K562 (cell line): ENCODE measurements at regions not wholly inside any gene's neighbourhood (a gene's known extent, or its start where the extent isn't known, plus 50 kb on each side); places are given as distances from the start of the nearest gene placed in this dataset.

ENCODE experiments used
- ATAC-seq: fragments of 200-7000 bp; cut with Tn5 transposase; 3 replicates; pipeline ENCODE4 v1.9.1; 2020; ENCODE audit warnings: moderate library complexity
- BruUV-seq: library from RNA; stranded (reverse); fragments of 400-500 nt; replicated peaks from 2 replicates; lab custom pipeline; 2021; lab: Mats Ljungman, UMichigan
- CTCF ChIA-PET: fragments of 300-600 bp; formaldehyde crosslinking; extraction: SDS; loops from one replicate; lab custom pipeline; 2021; ENCODE audit warnings: low intra/inter-chr PET ratio; lab: Yijun Ruan, JAX
- POLR2A ChIA-PET: fragments of 300-600, 350-650 bp; sonication (Branson Sonifier 250); formaldehyde crosslinking; extraction: SDS; loops from one replicate; lab custom pipeline; 2021; ENCODE audit warnings: antibody characterized with exemption, inconsistent platforms; lab: Yijun Ruan, JAX
- DNase-seq, 4 experiments: peaks; one replicate each; pipeline versions ENCODE4 v3.0.0 to v3.0.0-alpha.2; 2011 to 2018; ENCODE audit warnings: low spot score in 3 of 4, mixed read lengths in 3 of 4; ENCODE audit errors: extremely low read depth in 1 of 4
- FAIRE-seq: peaks from 2 replicates; lab custom pipeline; 2011; peaks lifted over from hg19 to GRCh38; lab: Jason Lieb, UNC
- H2AFZ ChIP-seq: 2 replicates; pipeline ENCODE4 v1.6.0; 2011; ENCODE audit warnings: low read depth, low read length, control low read depth, inconsistent platforms
- H3K27ac ChIP-seq: fragments of 200-600 bp; 3 replicates; pipeline ENCODE4 v1.8.0; 2011; ENCODE audit warnings: low read depth, mild to moderate bottlenecking, control low read depth, inconsistent platforms, low read length, moderate library complexity, mixed read lengths; ENCODE audit errors: extremely low read depth
- H3K27me3 ChIP-seq, 2 experiments: fragments of 300-600 bp in 1 of 2; 2 replicates in 1 of 2; 3 replicates in 1 of 2; pipeline versions ENCODE4 v1.6.0 to v1.8.0; 2011; ENCODE audit warnings: inconsistent platforms in 2 of 2, low read length in 2 of 2, mild to moderate bottlenecking in 1 of 2, mixed read lengths in 1 of 2, moderate library complexity in 1 of 2; ENCODE audit not compliant: control insufficient read depth in 2 of 2, insufficient read depth in 2 of 2
- H3K36me3 ChIP-seq: fragments of 300-600 bp; 3 replicates; pipeline ENCODE4 v1.8.0; 2011; ENCODE audit warnings: mild to moderate bottlenecking, low read length, inconsistent platforms; ENCODE audit not compliant: control insufficient read depth, insufficient read depth
- H3K4me1 ChIP-seq, 2 experiments: fragments of 200-600 bp in 1 of 2; replicated peaks in 1 of 2; 2 replicates in 1 of 2; 3 replicates in 1 of 2; pipeline versions ENCODE4 v1.5.1 to v1.8.0; 2011; ENCODE audit warnings: inconsistent platforms in 2 of 2, low read length in 2 of 2, mild to moderate bottlenecking in 1 of 2, mixed read lengths in 1 of 2, moderate library complexity in 1 of 2; ENCODE audit not compliant: control insufficient read depth in 2 of 2, insufficient read depth in 2 of 2
- H3K4me2 ChIP-seq: 2 replicates; pipeline ENCODE4 v1.6.1; 2011; ENCODE audit warnings: low read length, control low read depth, inconsistent platforms, mixed read lengths; ENCODE audit not compliant: insufficient read depth
- H3K4me3 ChIP-seq: fragments of 200-600 bp; sonication (generic), shearing (Covaris generic); 2 replicates; pipeline ENCODE4 v1.5.1; 2016; ENCODE audit warnings: control low read depth, inconsistent platforms
- H3K79me2 ChIP-seq: fragments of 200-600 bp; 3 replicates; pipeline ENCODE4 v1.8.0; 2011; ENCODE audit warnings: low read length, inconsistent platforms; ENCODE audit not compliant: control insufficient read depth, insufficient read depth
- H3K9ac ChIP-seq, 2 experiments: 2 replicates each; pipeline versions ENCODE4 v1.6.0 to v1.6.1; 2011; ENCODE audit warnings: low read depth in 2 of 2, low read length in 2 of 2, control low read depth in 1 of 2, inconsistent platforms in 1 of 2, mild to moderate bottlenecking in 1 of 2, mixed read lengths in 1 of 2; ENCODE audit not compliant: insufficient read depth in 1 of 2
- H3K9me1 ChIP-seq: one replicate; pipeline ENCODE4 v1.6.0; 2011; ENCODE audit warnings: inconsistent platforms, mild to moderate bottlenecking, low read length, moderate library complexity; ENCODE audit not compliant: control insufficient read depth, insufficient read depth
- H3K9me3 ChIP-seq: replicated peaks from 2 replicates; pipeline ENCODE4 v1.5.1; 2011; ENCODE audit warnings: low read depth, low read length, inconsistent platforms; ENCODE audit not compliant: control insufficient read depth, insufficient read depth
- H4K20me1 ChIP-seq: replicated peaks from 2 replicates; pipeline ENCODE4 v1.6.1; 2011; ENCODE audit warnings: low read length, inconsistent platforms, mixed read lengths; ENCODE audit not compliant: control insufficient read depth, insufficient read depth
- ATF7 ChIP-seq: fragments of 450-650 bp; IDR thresholded peaks from 2 replicates; pipeline ENCODE4 v1.7.1; 2014; ENCODE audit warnings: mild to moderate bottlenecking, moderate library complexity
- BDP1 ChIP-seq: IDR thresholded peaks from 3 replicates; pipeline ENCODE4 v1.6.1; 2011; ENCODE audit not compliant: insufficient read length, insufficient read depth
- C11orf30 ChIP-seq: fragments of 450-650 bp; IDR thresholded peaks from 2 replicates; pipeline ENCODE4 v1.6.1; 2016; ENCODE audit warnings: low read depth, mild to moderate bottlenecking
- CBX1 ChIP-seq: sonication (generic); IDR thresholded peaks from 2 replicates; pipeline ENCODE4 v1.6.1; 2016; ENCODE audit warnings: antibody characterized with exemption, low read depth, mild to moderate bottlenecking
- CREB1 ChIP-seq, 2 experiments: sonication (generic) in 1 of 2; formaldehyde crosslinking in 1 of 2; IDR thresholded peaks; 2 replicates each; pipeline versions ENCODE4 v1.6.1 to v1.8.0; 2012 to 2022; ENCODE audit warnings: inconsistent platforms in 1 of 2, mild to moderate bottlenecking in 1 of 2, missing genetic modification reagents in 1 of 2, moderate library complexity in 1 of 2
- ILK ChIP-seq: fragments of 450-650 bp; IDR thresholded peaks from 2 replicates; pipeline ENCODE4 v1.6.1; 2016; ENCODE audit warnings: missing genetic modification characterization, low read depth, mild to moderate bottlenecking, missing compliant biosample characterization, moderate library complexity, borderline replicate concordance
- JUND ChIP-seq, 2 experiments: IDR thresholded peaks; 2 replicates in 1 of 2; 3 replicates in 1 of 2; pipeline ENCODE4 v1.6.1; 2011; ENCODE audit warnings: borderline replicate concordance in 2 of 2, low read depth in 2 of 2, low read length in 2 of 2, improper control_type of control experiment in 1 of 2, missing biosample characterization in 1 of 2, missing genetic modification characterization in 1 of 2, missing genetic modification reagents in 1 of 2
- MAFK ChIP-seq: IDR thresholded peaks from 2 replicates; pipeline ENCODE4 v1.6.1; 2011; ENCODE audit warnings: low read length, improper control_type of control experiment
- POU5F1 ChIP-seq: fragments of 150-350 bp; IDR thresholded peaks from 2 replicates; pipeline ENCODE4 v1.6.1; 2014; ENCODE audit warnings: borderline replicate concordance, low read length, low read depth, mild to moderate bottlenecking; ENCODE audit not compliant: partially characterized antibody
- RB1 ChIP-seq: fragments of 450-650 bp; IDR thresholded peaks from 2 replicates; pipeline ENCODE4 v1.6.1; 2017; ENCODE audit warnings: low read depth, mild to moderate bottlenecking
- RBM15 ChIP-seq: fragments of 200-400 bp; formaldehyde crosslinking; IDR thresholded peaks from 2 replicates; pipeline ENCODE4 v1.6.1; 2018; ENCODE audit warnings: mild to moderate bottlenecking, low read length, moderate library complexity; ENCODE audit not compliant: insufficient read depth
- STAT5A ChIP-seq: IDR thresholded peaks from 2 replicates; pipeline ENCODE4 v1.6.1; 2012; ENCODE audit warnings: low read length, inconsistent platforms, borderline replicate concordance
- ZNF316 ChIP-seq: fragments of 450-650 bp; IDR thresholded peaks from 2 replicates; pipeline ENCODE4 v1.6.1; 2016
- ZNF561 ChIP-seq: fragments of 450-650 bp; formaldehyde crosslinking; conservative IDR thresholded peaks from 2 replicates; pipeline ENCODE4 v1.4.0; 2020; ENCODE audit warnings: mild to moderate bottlenecking, moderate library complexity
- ZNF75A ChIP-seq: fragments of 450-650 bp; formaldehyde crosslinking; IDR thresholded peaks from 2 replicates; pipeline ENCODE4 v1.4.0; 2020; ENCODE audit warnings: mild to moderate bottlenecking
- WGBS: fragments of 100-300 bp; shearing (Covaris generic); methylation state at CpG from one replicate; pipeline ENCODE4 v1.1.6; 2016; ENCODE audit warnings: low coverage, mixed read lengths; ENCODE audit not compliant: insufficient coverage; ENCODE audit errors: missing lambda C conversion rate; 5-methylcytosine and 5-hydroxymethylcytosine counted together
- in situ Hi-C: fragments of 300-500 bp; cut with MboI; formaldehyde crosslinking; loops from 4 replicates; pipeline ENCODE4 v1.15.0; 2018; ENCODE audit warnings: inconsistent platforms, mixed read lengths
- intact Hi-C: fragments of 100-400 bp; cut with micrococcal nuclease; formaldehyde crosslinking; loops from 2 replicates; pipeline ENCODE4 v1.14.2; 2022
- TF ChIP-seq, protein P1 (sequence below), 2 experiments: fragments of 150-350 bp in 1 of 2; IDR thresholded peaks; 2 replicates each; pipeline ENCODE4 v1.6.1; 2012 to 2016; ENCODE audit warnings: low read depth in 2 of 2, low read length in 2 of 2, mild to moderate bottlenecking in 1 of 2, moderate library complexity in 1 of 2
- TF ChIP-seq, protein P2 (sequence below): fragments of 450-650 bp; formaldehyde crosslinking; IDR thresholded peaks from 2 replicates; pipeline ENCODE4 v1.4.0; 2022; ENCODE audit warnings: missing genetic modification characterization
- TF ChIP-seq, protein P3 (sequence below): fragments of 250-450 bp; sonication (Bioruptor Pico); IDR thresholded peaks from 2 replicates; pipeline ENCODE4 v1.5.1; 2021; ENCODE audit warnings: mild to moderate bottlenecking

DNA sequence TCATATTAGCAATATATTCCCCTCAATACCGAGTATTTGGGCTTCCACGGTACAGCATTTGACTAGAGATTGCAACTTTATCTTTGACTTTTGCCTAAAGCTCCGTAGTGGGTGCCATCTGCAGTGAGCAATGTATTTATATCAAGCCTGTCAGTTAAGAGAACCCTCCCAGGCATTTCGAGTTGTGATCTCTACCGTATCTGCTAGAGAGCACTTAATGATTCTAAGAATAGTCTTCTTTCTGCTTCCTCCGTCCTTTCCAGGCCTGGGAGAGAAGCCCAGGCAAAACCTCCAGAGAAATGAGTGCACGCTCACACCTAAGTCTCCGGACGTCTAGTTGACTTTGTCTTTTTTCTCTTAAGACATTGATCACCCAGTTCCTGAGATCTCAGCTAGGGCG lies 210.6 kb downstream of the KLF6 start:
- no peak overlapping the region for H3K4me3 ChIP-seq
- no peak for ATAC-seq
- FAIRE-seq, result no peak
- no peak overlapping the region for H3K9ac ChIP-seq
- H3K27ac ChIP-seq, result no peak overlapping the region
- intact Hi-C loops, result no loop called here
- no peaks in the 10 kb centered on the region for H3K79me2 ChIP-seq
- ChIA-PET CTCF (no interaction called here), POLR2A (no interaction called here)
- H3K9me1 ChIP-seq, result no peaks in the 10 kb centered on the region
- H3K27me3 ChIP-seq, result peaks cover 13 to 39% of the 10 kb centered on the region in 2 experiments; a peak in 4 of 5 replicates
- in situ Hi-C loops, result no loop called here
- 5% methylated on average over 10 of the region's 10 CpGs for WGBS
- H3K4me2 ChIP-seq, result no peak overlapping the region
- no peaks in the 10 kb centered on the region for H3K9me3 ChIP-seq
- DNase-seq, result no peak
- BruUV-seq, result no TSS peak
- H2AFZ ChIP-seq, result no peak overlapping the region
- no peaks in the 10 kb centered on the region for H3K36me3 ChIP-seq
- H3K4me1 ChIP-seq, result no peaks in the 10 kb centered on the region; a peak in 3 of 5 replicates
- 0 out of 2 replicates have a peak, but pooled peaks cover 7% of the 10 kb centered on the region for H4K20me1 ChIP-seq
- no peak for TF ChIP-seq ZNF316
- TF ChIP-seq ZNF561, result no peak
- TF ChIP-seq, protein P1, sequence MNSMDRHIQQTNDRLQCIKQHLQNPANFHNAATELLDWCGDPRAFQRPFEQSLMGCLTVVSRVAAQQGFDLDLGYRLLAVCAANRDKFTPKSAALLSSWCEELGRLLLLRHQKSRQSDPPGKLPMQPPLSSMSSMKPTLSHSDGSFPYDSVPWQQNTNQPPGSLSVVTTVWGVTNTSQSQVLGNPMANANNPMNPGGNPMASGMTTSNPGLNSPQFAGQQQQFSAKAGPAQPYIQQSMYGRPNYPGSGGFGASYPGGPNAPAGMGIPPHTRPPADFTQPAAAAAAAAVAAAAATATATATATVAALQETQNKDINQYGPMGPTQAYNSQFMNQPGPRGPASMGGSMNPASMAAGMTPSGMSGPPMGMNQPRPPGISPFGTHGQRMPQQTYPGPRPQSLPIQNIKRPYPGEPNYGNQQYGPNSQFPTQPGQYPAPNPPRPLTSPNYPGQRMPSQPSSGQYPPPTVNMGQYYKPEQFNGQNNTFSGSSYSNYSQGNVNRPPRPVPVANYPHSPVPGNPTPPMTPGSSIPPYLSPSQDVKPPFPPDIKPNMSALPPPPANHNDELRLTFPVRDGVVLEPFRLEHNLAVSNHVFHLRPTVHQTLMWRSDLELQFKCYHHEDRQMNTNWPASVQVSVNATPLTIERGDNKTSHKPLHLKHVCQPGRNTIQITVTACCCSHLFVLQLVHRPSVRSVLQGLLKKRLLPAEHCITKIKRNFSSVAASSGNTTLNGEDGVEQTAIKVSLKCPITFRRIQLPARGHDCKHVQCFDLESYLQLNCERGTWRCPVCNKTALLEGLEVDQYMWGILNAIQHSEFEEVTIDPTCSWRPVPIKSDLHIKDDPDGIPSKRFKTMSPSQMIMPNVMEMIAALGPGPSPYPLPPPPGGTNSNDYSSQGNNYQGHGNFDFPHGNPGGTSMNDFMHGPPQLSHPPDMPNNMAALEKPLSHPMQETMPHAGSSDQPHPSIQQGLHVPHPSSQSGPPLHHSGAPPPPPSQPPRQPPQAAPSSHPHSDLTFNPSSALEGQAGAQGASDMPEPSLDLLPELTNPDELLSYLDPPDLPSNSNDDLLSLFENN (IDR thresholded peaks at IDR 0.05; ENCODE audit: low read depth in 2 of 2, low read length in 2 of 2), result no peak
- TF ChIP-seq ZNF75A (CRISPR knock-in tag), result no peak
- no peak for TF ChIP-seq C11orf30
- TF ChIP-seq CBX1, result no peak
- no peak for TF ChIP-seq BDP1
- TF ChIP-seq POU5F1, result no peak
- TF ChIP-seq MAFK, result no peak
- no peak for TF ChIP-seq ATF7
- no peak for TF ChIP-seq RBM15
- TF ChIP-seq RB1, result no peak
- TF ChIP-seq, protein P2, sequence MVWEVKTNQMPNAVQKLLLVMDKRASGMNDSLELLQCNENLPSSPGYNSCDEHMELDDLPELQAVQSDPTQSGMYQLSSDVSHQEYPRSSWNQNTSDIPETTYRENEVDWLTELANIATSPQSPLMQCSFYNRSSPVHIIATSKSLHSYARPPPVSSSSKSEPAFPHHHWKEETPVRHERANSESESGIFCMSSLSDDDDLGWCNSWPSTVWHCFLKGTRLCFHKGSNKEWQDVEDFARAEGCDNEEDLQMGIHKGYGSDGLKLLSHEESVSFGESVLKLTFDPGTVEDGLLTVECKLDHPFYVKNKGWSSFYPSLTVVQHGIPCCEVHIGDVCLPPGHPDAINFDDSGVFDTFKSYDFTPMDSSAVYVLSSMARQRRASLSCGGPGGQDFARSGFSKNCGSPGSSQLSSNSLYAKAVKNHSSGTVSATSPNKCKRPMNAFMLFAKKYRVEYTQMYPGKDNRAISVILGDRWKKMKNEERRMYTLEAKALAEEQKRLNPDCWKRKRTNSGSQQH (CRISPR knock-in tag), result no peak
- TF ChIP-seq CREB1 (IDR thresholded peaks at IDR 0.05), result no peak
- TF ChIP-seq CREB1 (CRISPR knock-in tag; IDR thresholded peaks at IDR 0.05), result no peak
- TF ChIP-seq, protein P3, sequence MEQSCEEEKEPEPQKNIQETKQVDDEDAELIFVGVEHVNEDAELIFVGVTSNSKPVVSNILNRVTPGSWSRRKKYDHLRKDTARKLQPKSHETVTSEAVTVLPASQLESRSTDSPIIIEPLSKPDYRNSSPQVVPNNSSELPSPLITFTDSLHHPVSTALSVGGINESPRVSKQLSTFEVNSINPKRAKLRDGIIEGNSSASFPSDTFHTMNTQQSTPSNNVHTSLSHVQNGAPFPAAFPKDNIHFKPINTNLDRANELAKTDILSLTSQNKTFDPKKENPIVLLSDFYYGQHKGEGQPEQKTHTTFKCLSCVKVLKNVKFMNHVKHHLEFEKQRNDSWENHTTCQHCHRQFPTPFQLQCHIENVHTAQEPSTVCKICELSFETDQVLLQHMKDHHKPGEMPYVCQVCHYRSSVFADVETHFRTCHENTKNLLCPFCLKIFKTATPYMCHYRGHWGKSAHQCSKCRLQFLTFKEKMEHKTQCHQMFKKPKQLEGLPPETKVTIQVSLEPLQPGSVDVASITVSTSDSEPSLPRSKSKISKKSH (CRISPR knock-in tag), result no peak
- no peak for TF ChIP-seq ILK (tag)
- TF ChIP-seq STAT5A, result no peak
- TF ChIP-seq JUND (IDR thresholded peaks at IDR 0.05; ENCODE audit: borderline replicate concordance, low read depth, low read length), result no peak
- TF ChIP-seq JUND (tag; IDR thresholded peaks at IDR 0.05; ENCODE audit: borderline replicate concordance, low read depth, low read length), result no peak
